SK-N-SH (cell line): ENCODE measurements at regions not wholly inside any gene's neighbourhood (a gene's known extent, or its start where the extent isn't known, plus 50 kb on each side); places are given as distances from the start of the nearest gene placed in this dataset.
"Not testable (repeated sequence)": the region's sequence is repeated elsewhere in the genome, so short reads cannot be mapped to it uniquely, and the experiment has no call there.

Experiments
- POLR2AphosphoS5 ChIP-seq: IDR thresholded peaks from 2 replicates; pipeline ENCODE4 v1.6.1; 2012; ENCODE audit warnings: low read depth, low read length
- TF ChIP-seq, protein P1 (sequence below): fragments of 200-600 bp; sonication (generic); IDR thresholded peaks from 2 replicates; pipeline ENCODE4 v1.6.1; 2017; ENCODE audit warnings: antibody characterized with exemption, mild to moderate bottlenecking, moderate library complexity

DNA sequence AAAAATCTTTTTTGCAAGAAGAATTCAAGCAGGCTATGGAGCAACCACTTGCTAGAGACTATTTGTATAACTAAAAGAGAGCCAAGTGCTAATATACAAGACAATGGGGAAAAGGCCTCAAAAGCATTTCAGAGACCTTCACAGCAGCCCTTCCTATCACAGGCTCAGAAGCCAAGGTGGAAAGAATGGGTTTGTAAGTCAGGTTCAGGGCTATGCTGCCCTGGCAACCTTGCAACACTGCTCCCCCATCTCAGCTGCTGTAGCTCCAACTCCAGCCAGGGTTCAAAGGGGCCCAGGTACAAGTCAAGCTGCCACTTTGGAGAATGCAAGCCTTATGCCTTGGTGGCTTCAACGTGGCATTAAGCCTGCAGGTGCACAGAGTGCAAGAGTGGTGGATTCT is 253.7 kb upstream of the C1QTNF3 start:
- not testable (repeated sequence) for TF ChIP-seq POLR2AphosphoS5
- TF ChIP-seq, protein P1, sequence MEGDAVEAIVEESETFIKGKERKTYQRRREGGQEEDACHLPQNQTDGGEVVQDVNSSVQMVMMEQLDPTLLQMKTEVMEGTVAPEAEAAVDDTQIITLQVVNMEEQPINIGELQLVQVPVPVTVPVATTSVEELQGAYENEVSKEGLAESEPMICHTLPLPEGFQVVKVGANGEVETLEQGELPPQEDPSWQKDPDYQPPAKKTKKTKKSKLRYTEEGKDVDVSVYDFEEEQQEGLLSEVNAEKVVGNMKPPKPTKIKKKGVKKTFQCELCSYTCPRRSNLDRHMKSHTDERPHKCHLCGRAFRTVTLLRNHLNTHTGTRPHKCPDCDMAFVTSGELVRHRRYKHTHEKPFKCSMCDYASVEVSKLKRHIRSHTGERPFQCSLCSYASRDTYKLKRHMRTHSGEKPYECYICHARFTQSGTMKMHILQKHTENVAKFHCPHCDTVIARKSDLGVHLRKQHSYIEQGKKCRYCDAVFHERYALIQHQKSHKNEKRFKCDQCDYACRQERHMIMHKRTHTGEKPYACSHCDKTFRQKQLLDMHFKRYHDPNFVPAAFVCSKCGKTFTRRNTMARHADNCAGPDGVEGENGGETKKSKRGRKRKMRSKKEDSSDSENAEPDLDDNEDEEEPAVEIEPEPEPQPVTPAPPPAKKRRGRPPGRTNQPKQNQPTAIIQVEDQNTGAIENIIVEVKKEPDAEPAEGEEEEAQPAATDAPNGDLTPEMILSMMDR, result not testable (repeated sequence)
